ENCODE measurements at regions not wholly inside any gene's neighbourhood (a gene's known extent, or its start where the extent isn't known, plus 50 kb on each side); places are given as distances from the start of the nearest gene placed in this dataset.
A peak's percentile ranks its signal among the peaks of the same experiment; 100 is the strongest.

DNA sequence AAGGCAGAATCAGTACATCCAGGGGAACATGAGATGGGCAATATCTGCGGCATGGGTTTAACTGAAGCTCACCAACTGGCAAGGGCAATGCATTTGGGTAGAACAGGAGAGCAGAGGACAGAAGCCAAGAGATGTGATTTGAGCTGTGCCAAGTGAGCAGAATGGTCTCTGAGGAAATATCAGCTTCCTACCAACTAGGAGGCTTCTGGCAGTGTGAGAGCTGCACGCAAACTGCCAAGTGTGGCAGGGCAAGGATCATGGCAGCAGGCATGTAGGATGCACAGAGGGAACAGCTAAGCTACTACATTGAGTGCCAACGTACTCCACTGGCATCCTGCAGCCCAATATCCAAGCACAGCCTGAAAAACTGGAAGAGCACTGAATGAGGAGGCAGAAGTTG, 1036.5 kb downstream of the TUSC7 start:
- no peak for DNase-seq

DNA sequence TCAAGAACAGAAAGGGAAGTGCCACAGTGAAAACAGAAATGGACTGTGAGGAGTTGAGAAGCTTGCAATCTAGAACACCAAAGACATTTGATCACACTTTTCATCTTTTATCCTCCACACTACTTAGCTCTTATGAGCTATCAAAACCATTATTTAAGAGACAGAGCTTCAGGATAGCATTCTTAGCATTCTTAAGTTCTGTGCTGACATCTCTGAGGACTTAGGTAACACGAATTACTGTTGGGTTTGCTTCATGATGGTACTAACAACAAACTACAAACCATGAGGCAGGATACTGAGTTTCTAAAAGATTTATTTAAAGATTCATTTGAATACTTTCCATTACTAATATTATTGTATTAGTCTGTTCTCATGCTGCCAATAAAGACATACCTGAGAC, 1038.6 kb downstream of the TUSC7 start:
- no peak for DNase-seq

DNA sequence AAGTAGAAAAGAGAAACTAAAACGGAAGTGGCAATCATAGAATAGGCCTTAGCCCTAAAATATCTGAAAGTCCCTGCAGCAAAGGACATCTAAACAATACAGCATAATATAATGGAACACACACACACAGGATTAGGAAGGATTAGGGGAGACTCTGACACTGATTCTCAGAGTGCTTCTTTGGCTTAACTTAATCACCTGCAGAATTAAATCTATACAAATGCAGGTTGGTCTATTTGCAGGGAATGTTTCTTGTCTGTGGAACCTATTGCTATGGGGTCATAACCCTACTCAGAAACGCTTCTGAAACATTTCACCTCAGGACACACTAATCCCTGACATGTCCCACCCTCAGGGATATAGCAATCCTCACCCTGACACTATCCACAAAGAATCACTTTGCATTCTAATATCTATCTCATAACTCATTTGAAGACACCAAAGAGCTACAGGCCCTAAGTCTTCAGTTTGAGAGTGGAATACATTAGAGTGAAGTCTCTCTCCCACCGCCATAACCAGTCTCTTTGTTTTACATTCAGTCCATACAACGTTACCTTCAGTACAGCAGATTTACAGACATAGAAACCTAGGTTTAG, 1041.2 kb downstream of the TUSC7 start:
- no peak for DNase-seq

DNA sequence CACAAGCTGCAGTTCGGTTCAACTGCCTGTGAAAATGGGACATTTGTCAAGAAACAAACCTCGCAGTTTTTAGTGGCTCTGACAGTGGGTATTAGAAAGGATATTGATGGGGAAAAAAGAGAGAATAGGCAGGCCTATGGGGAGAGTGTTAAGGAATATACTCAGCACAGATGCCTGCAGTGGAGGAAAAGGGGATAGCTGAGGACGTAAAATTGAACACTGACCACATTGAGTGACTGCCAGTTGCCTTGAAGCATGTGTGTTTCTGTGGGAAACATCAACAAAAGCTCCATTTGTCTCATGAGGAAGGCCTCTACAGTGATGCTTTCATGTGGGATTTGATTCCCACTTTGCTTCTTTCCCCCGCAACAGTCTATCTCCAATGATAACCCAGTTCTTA, 1042.1 kb downstream of the TUSC7 start:
- no peak for DNase-seq

DNA sequence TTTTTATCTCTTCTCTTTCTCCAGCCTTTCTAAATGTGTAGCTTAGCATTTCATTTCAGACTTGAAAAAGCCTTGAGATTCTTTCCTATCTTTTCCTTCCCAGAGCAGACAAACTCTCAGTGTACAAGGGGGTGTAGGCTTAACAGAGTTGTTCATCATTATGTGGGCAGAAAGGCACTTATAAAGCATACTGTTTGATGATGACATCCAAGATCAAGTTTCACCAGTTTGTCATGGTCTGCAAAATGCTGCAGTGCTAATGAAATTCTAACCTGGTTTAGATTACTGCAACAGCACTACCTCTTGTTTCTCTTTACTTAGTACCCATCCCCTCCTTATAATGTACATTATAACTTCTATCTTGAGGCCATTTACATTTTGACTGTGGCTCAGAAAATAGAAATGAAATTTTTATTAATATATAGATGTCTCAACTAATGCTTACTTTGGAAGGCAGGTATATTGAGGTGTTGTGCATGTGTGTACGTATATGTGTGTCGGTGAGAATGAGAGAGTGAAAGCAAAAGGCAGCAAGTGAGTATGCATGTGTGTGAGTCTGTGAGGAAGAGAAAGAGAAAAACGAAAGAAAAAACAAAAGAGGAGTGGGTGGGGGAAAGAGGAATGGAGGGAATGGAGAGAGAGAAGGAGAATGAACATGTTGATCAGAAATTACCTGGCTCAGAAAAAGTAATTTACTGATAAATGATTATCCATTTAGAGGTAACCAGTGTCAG, 1043.6 kb downstream of the TUSC7 start:
- DNase-seq: no peak

DNA sequence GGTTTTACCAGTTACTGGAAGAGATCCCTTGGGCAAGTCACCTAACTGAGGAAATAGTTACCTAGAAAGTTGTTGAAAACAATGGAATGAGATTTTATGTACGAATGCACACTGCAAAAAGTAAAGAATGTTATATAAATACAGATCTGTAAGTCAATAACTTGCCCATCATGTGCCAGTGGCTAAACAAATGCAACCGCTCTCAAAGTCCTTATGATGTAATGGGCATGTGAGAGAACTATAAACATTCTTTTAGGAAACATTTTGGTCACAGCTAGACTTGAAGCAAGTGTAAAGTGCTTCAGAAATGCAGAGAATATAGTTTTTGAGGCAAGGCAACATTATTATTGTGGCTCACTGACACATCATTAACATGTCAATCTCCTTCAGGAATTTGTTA, 1044.5 kb downstream of the TUSC7 start:
- DNase-seq: no peak

DNA sequence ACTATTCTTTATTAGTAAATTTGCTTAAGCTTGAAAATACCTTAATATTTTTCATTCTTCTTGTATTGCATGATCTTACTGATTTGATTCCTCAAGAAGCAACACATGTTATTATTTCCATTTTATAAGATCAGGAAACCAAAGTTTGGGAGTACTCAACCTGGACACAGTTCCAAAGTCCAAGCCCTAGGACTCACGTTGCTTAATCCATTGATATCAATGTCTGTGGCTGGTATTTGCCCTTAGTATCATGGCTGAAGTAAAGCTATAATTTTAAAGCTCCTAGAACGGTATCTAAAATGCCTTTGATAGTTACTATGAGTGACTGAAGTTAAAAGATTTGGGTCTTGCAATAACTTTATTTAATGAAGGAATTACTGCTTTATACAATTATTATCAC, 1045.3 kb downstream of the TUSC7 start:
- no peak for DNase-seq

DNA sequence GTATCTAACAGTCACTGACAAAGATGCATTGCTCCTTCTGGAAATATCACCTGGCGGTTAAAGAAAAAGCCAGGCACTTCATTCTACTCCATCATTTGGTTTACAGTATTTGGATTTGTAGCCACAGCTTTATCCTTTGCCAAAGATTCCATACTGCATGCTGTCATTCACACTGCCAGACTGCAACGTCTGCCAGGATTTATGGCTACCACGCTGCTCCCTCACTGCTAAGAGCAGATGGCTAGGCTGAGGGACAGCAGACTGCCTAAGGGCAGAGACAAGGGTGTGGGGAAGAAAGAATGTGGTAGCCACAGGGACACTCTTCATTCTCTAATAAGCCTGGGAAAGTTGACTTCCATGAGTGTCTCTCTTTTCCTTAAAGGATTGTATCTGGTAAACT, 1047.0 kb downstream of the TUSC7 start:
- no peak for DNase-seq

DNA sequence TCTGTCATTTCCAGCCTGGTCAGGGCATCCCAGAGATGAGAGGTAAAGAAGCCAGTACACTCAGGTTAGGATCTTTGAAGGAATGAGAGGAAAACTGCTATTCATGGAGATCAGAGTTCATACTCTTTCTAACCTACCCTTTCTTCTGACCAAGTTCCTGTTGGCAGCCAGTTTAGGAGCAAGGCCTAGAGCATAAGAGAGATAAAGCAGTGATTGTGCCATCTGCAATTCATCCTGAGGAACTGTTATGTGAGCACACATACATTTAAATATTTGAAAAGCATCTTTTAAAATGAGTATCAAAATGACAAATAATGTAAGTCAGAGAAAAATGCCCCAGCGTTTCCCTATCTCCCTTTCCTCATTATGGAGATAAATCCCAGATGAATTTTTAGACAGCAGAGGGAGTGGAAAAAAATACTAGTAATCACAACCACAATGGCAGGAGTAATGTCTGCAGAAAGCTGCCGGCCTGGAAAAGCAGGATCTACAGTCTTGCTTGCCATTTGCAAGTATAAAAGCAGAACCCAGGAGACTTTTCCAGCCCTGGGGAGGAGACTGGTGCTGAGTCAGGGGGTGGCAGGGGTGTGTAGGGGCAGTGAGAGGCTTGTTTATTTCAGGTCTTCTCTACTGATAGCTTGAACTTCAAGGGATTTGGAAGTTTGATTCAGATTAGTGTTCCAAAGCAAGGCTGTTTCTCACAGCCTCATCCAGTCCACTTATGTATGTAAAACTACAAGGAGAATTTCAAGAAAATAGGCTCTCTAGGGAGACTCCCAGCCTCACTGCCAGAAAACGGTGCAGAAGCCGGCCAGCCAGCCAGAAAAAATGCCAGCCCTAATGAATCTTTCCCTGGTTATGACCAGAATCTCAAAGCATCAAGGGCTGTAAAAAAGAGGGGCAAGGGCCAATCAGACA, 1052.4 kb downstream of the TUSC7 start:
- DNase-seq: peak; percentile 51

DNA sequence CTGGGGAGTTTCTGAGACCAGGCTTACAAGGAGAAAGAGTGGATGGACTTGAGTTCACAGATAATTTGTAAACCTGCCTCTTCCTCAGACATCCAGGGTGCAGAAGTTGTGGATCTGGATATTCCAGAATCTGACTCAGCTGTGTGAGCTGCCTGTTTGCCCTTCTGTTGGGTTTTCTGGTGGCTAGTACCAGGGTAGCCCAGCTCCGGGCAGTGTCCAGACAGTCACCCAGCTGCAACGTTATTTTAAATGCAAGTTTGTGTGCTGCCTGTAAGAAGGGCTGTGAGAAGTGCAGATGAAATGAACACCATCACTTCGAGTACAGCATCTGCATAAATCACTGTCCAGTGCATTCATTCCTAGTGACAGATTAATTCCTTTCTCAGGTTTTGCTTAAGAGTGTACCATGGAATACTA, 1053.0 kb downstream of the TUSC7 start:
- no peak for DNase-seq

DNA sequence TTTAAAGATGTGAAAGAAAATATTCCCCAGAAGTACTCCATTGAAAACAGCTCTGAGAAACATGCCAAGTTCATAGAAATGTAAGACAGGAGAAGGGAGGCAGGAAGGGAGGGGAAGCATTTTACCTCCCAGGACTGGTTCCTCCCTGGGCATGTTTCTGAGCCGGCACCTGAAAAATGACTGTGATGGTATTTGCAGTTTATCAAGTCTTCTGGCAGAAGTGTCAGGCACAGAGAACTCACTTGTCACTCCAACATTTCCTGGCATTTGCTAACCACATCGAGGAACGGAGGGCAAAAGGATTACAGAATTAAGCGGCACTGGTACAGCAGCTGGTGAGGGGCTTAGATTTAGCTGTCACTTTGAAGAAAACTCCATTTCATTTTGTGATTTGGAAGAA, 1054.0 kb downstream of the TUSC7 start:
- DNase-seq: no peak

DNA sequence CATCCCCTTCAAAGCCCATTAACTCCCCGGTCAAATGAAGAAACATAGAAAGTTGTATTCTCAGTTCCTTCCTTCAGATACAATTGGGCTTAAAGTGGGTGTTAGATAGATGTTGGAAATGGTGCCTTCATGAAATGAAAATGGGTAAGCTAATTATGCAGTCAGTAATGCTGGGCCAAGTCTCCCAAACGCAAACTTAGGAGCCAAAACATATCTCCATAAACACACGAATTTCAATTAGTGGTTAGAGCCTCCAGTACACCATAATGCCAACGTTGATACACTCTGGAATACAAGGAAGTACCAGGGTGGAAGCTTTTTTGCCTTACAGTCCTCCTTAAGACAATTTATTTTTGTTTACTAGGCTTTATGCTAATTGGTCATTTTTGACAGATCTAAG, 1059.0 kb downstream of the TUSC7 start:
- no peak for DNase-seq

DNA sequence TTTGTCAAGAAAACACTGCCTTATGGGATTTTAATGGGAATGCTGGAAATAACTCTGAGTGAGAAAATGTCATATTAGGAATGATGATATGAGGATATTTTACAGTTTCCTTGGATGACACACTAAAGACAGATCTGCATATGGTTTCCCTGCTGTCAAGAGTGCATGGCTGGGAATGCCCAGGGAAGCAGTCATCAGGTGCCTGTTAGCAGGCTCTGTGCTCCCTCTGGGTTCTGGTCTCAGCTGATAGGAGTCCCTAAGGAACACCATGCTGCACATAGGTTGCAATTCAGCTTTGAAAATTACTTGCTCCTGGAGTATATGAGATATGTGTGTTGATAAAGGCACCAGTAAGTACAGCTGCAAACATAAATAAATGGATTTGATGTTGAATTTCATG, 1064.6 kb downstream of the TUSC7 start:
- no peak for DNase-seq

DNA sequence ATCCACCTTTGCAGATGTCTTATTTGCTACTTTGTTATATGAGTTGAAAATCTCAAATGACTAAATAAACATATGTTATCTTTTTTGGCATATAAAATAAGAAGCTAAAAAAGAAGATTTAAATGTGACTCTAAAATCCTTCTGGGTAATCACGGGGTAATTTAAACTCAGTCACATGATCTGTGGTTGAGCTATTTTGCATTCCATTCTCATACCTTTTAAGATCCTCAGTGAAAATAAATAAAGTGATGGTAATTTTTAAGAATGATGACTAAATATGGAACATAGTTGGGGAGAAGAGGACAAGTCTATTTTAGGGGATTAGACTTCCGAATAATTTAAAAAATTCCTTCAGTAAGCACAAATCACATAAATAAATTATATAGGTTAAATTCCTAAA, 1076.8 kb downstream of the TUSC7 start:
- DNase-seq: no peak

DNA sequence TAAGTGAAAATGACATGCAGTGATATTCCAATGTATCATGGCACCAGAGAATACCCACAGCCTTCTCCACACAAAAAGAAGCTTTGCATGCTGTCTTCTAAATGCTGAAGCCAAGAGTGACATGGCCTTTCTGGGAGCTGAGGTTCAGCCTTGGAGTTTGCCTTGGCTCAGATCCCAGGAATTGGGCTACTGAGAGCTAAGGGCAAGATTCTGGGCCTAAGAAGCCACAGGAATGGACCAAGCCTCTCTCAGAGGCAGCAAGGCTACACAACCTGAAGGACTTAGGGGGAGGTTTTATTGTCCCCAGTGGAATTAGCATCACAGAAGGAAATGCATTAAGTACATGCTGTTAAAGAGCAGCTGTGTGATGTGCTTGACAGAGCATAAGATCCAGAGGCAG, 1078.5 kb downstream of the TUSC7 start:
- DNase-seq: peak; percentile 49

DNA sequence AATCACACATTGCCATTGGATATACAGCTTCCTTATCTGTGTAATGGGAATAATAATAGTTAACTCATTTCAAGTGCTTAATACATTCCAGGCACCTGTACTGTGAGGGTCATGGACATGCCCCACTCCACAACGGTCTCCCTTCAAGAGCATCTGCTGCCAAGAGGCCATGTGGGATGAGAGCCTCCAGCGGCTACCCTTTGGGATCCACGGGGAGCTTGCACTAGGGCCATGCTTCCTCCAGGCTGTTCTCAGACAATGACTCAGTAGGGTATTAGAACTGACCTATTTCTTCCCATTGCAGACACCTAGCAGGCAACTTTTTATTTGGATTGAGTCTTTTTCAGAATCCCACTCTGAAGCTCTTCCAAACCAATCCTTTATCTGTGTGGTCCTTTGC, 1078.9 kb downstream of the TUSC7 start:
- no peak for DNase-seq

DNA sequence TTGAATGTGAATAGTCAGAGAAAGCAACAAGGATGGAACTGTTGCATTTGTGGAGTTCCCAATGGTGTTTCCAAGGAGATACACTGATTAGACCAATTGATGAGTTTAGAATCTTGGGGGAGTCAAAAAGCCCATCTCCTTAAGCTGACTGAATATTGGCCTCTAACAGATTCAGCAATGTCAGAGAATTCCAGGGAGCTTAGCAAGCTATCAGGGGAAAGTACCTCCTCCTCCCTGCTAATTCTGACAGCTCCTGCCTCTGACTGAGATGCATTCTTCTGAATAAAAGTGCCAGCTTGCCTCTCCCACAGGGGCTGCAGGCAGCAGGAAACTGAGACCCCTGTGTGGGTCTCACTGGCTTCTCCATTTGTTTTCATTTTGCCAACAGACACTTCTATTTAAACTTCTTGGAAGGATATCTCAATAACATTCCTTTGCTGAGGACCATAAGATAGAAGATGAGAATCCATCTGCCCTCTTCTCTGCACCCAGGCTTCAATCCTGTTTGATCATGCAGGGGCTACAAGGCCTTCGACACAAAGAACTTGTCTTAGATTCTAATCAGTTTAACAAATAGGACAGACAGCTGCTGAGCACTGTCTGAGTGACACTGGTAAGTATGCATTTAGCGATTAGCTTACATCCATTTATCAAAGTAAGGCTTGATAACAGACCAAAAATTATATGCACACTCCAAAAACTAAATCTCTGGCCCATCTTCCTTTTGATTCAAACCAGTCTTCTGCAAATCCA, 1080.8 kb downstream of the TUSC7 start:
- DNase-seq: peak; percentile 56

DNA sequence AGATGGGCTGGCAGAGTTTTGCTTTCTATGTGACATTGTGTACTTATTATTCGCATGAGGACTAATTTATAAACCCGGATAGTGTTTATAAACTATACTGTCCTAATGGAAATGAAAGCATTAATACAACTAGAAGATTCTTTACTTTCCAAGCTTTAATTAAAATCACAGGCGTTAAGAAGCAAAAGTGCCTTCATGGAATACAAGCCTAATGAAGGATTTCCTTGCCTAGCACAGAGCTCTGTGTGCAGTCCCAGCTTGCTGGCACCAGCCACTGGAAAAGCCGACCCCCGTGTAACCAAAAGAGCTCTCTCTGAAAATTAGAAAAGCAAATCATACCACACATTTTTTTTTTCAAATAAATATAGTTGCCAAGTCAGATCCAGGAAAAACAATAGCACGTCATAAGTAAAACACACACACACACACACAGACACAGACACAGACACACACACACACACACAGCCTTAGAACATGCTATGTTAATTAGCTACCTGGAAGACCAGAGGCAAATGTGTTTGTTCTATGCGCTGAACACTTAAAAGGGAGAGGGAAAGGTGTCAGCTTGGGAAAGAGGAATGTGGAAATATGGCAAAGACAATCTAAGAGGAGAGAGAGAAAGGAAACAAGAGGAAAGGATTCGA, 1084.2 kb downstream of the TUSC7 start:
- no peak for DNase-seq

DNA sequence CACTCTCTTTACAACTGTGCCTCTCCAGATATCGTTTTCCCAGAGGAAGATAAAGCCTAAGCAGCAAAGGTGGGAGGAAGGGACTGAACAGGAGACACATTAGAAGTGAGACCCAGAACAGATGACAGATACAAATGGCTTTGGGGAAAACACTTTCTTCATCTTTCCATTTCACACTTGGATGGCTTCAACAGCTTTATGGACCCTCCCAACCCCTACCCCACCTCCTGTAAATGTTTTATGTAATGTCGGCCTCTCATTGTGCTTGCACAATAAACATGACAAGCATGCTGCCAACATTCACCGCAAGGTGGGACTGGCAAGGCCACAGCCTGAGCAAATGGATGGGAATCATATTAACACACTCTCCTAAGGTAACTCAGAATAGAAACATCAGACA, 1088.6 kb downstream of the TUSC7 start:
- peak; percentile 29 for DNase-seq

DNA sequence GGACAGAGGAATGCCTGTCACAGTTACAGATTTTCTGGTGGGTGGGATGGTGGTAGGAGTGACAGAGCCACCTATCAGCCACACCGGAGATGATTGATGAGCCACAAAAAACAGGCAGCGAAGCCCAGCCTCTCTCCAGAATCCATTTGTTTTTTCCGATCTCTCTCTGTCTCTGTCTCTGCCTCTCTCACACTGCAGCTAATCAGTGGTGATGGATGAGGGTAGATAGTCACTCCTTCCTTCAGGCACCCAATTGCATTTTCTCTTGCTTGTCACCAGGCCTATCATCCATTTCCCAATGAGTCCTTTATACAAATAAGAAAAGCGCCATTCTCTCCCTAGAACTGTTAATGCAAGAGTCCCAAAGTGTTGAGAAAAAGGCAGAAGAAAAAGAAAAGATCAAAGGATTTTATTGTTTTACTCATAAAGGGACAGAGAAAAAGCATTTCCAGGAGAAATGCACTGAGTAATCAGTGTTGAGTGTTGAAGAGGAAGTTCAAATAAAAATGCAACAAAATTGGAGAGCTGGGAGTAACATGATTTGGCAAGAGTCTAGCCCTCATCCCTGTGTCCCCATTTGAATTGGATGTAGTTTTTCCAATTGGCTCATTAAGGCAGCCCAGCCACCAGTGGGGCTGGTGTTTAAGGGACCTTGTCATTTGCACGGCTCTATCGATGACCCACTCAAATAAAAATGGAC, 1089.3 kb downstream of the TUSC7 start:
- DNase-seq: no peak

DNA sequence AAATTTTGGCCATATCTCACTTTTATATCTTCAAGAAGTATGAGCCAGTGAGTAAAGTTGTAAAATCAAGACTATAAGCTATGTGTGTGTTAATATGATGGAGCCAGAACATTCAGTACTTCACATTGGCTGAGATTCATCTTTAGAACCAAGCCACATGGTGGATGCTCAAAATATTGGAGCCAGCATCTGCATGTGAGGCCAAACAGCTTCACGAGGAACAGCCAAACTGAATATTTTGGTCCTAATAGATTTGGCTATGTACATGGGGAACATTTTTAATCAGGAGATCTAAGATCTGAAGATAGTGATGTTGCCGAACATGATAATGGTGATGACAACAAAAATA, 1089.8 kb downstream of the TUSC7 start:
- no peak for DNase-seq

DNA sequence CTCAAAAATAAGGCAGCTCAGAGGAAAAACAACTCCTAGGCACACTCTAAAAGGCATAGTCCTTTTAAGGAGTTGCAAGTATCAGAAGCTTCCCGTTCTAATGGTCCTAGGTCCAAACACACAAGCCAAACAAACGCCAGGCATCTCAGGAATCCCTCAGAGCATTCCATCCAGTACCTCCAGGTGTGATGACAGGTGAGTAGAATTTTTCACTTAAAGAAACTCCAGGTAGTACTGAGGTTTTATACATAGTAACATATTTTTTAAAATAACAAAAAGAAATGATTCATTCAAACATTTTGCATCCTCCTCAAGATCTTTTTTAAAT, 1092.3 kb downstream of the TUSC7 start:
- no peak for DNase-seq
